ENCODE measurements at regions not wholly inside any gene's neighbourhood (a gene's known extent, or its start where the extent isn't known, plus 50 kb on each side); places are given as distances from the start of the nearest gene placed in this dataset.

DNA sequence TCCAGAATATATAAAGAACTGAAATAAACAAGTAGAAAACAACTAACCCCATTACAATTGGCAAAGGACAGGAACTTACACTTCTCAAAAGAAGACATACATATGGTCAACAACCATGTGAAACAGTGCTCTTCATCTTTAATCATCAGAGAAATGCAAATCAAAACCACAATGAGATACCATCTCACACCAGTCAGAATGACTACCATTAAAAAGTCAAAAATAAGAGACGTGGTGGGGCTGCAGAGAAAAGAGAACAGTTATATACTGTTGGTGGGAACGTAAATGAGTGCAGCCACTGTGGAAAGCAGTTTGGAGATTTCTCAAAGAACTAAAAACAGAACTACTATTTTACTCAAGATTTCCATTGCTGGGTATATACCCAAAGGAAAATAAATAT lies 1696.3 kb upstream of the TMEFF2 start:
- TF ChIP-seq POLR2AphosphoS5 (IDR thresholded peaks at IDR 0.05; ENCODE audit: low read depth, low read length) (no peak), POLR2A (IDR thresholded peaks at IDR 0.05; ENCODE audit: low read depth, low read length) (no peak)

Measured in GM12892 (cell line).